ENCODE measurements at regions not wholly inside any gene's neighbourhood (a gene's known extent, or its start where the extent isn't known, plus 50 kb on each side); places are given as distances from the start of the nearest gene placed in this dataset.

- no peak for DNase-seq
- Mint-ChIP-seq H3K27me3 (ENCODE audit: insufficient read depth) (peaks cover 1% of the 10 kb centered on the region; the same call in 1 of the 2 replicates), H3K4me1 (ENCODE audit: low read depth) (no peaks in the 10 kb centered on the region), H3K36me3 (ENCODE audit: low read depth) (no peaks in the 10 kb centered on the region), H3K4me3 (no peak overlapping the region), H3K9me3 (peaks cover 59% of the 10 kb centered on the region), H3K27ac (no peak overlapping the region)
- no peak for TF ChIP-seq CTCF (IDR thresholded peaks at IDR 0.05)
Measured at GRCh38 chr1:68801440-68801839, 304.6 kb upstream of the DEPDC1 start.

- Mint-ChIP-seq H3K4me3 (no peak overlapping the region), H3K27me3 (ENCODE audit: insufficient read depth) (no peaks in the 10 kb centered on the region), H3K9me3 (peaks cover 46% of the 10 kb centered on the region), H3K27ac (no peak overlapping the region), H3K36me3 (ENCODE audit: low read depth) (no peaks in the 10 kb centered on the region), H3K4me1 (ENCODE audit: low read depth) (no peaks in the 10 kb centered on the region)
- no peak for TF ChIP-seq CTCF (IDR thresholded peaks at IDR 0.05)
- DNase-seq = no peak
Measured at GRCh38 chr1:68805097-68805641, 308.3 kb upstream of the DEPDC1 start.

- TF ChIP-seq CTCF (IDR thresholded peaks at IDR 0.05) = no peak
- peaks cover 49% of the 10 kb centered on the region for H3K9me3 Mint-ChIP-seq
- H3K4me1 Mint-ChIP-seq (ENCODE audit: low read depth) = no peaks in the 10 kb centered on the region
- no peak for DNase-seq
- H3K27me3 Mint-ChIP-seq (ENCODE audit: insufficient read depth) = no peaks in the 10 kb centered on the region
- H3K36me3 Mint-ChIP-seq (ENCODE audit: low read depth) = no peaks in the 10 kb centered on the region
- H3K4me3 Mint-ChIP-seq = no peak overlapping the region
- H3K27ac Mint-ChIP-seq = no peak overlapping the region
Measured at GRCh38 chr1:68808351-68808750, 311.5 kb upstream of the DEPDC1 start.

- H3K9me3 Mint-ChIP-seq = peaks cover 48% of the 10 kb centered on the region
- no peak for DNase-seq
Measured at GRCh38 chr1:68811806-68812205, 314.9 kb upstream of the DEPDC1 start.

GRCh38 chr1:68812333-68812732, 315.5 kb upstream of the DEPDC1 start:
- Mint-ChIP-seq H3K9me3 (peaks cover 53% of the 10 kb centered on the region), H3K4me3 (no peak overlapping the region), H3K4me1 (ENCODE audit: low read depth) (no peaks in the 10 kb centered on the region), H3K36me3 (ENCODE audit: low read depth) (no peaks in the 10 kb centered on the region; the same call in 1 of the 2 replicates), H3K27ac (no peak overlapping the region), H3K27me3 (ENCODE audit: insufficient read depth) (no peaks in the 10 kb centered on the region)
- no peak for TF ChIP-seq CTCF (IDR thresholded peaks at IDR 0.05)
- DNase-seq = no peak

More at GRCh38 chr1:68811806-68812205, 314.9 kb upstream of the DEPDC1 start:
- Mint-ChIP-seq H3K27ac (no peak overlapping the region), H3K36me3 (ENCODE audit: low read depth) (no peaks in the 10 kb centered on the region; the same call in 1 of the 2 replicates), H3K4me3 (no peak overlapping the region), H3K27me3 (ENCODE audit: insufficient read depth) (no peaks in the 10 kb centered on the region), H3K4me1 (ENCODE audit: low read depth) (no peaks in the 10 kb centered on the region)
- no peak for TF ChIP-seq CTCF (IDR thresholded peaks at IDR 0.05)

GRCh38 chr1:68814067-68814466, 317.2 kb upstream of the DEPDC1 start:
- H3K4me1 Mint-ChIP-seq (ENCODE audit: low read depth) = no peaks in the 10 kb centered on the region
- DNase-seq = no peak
- H3K27ac Mint-ChIP-seq = no peak overlapping the region
- no peak for TF ChIP-seq CTCF (IDR thresholded peaks at IDR 0.05)
- no peaks in the 10 kb centered on the region; the same call in 1 of the 2 replicates for H3K36me3 Mint-ChIP-seq (ENCODE audit: low read depth)
- H3K4me3 Mint-ChIP-seq = no peak overlapping the region
- no peaks in the 10 kb centered on the region for H3K27me3 Mint-ChIP-seq (ENCODE audit: insufficient read depth)
- peaks cover 54% of the 10 kb centered on the region for H3K9me3 Mint-ChIP-seq
